ENCODE measurements at regions not wholly inside any gene's neighbourhood (a gene's known extent, or its start where the extent isn't known, plus 50 kb on each side); places are given as distances from the start of the nearest gene placed in this dataset.

GRCh38 chr9:106019039-106019680 is 324.8 kb downstream of the TMEM38B start:
- TF ChIP-seq, protein P1, sequence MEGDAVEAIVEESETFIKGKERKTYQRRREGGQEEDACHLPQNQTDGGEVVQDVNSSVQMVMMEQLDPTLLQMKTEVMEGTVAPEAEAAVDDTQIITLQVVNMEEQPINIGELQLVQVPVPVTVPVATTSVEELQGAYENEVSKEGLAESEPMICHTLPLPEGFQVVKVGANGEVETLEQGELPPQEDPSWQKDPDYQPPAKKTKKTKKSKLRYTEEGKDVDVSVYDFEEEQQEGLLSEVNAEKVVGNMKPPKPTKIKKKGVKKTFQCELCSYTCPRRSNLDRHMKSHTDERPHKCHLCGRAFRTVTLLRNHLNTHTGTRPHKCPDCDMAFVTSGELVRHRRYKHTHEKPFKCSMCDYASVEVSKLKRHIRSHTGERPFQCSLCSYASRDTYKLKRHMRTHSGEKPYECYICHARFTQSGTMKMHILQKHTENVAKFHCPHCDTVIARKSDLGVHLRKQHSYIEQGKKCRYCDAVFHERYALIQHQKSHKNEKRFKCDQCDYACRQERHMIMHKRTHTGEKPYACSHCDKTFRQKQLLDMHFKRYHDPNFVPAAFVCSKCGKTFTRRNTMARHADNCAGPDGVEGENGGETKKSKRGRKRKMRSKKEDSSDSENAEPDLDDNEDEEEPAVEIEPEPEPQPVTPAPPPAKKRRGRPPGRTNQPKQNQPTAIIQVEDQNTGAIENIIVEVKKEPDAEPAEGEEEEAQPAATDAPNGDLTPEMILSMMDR (IDR thresholded peaks at IDR 0.05; ENCODE audit: low read depth, low read length, missing input control) = no peak
- TF ChIP-seq MAX (IDR thresholded peaks at IDR 0.05) (no peak), FOXA2 (IDR thresholded peaks at IDR 0.05) (no peak), SP1 (IDR thresholded peaks at IDR 0.05) (no peak)

Measured in liver (tissue), 3 donors.